ENCODE measurements at regions not wholly inside any gene's neighbourhood (a gene's known extent, or its start where the extent isn't known, plus 50 kb on each side); places are given as distances from the start of the nearest gene placed in this dataset.
"Not testable (repeated sequence)": the region's sequence is repeated elsewhere in the genome, so short reads cannot be mapped to it uniquely, and the experiment has no call there.

GRCh38 chr5:124963236-124963919 lies 216.9 kb upstream of the ZNF608 start:
- DNase-seq (ENCODE audit: low spot score), result no peak

- DNase-seq (ENCODE audit: low spot score), result not testable (repeated sequence)
These were observed 220.3 kb upstream of the ZNF608 start for GRCh38 chr5:124966741-124967140.

DNA sequence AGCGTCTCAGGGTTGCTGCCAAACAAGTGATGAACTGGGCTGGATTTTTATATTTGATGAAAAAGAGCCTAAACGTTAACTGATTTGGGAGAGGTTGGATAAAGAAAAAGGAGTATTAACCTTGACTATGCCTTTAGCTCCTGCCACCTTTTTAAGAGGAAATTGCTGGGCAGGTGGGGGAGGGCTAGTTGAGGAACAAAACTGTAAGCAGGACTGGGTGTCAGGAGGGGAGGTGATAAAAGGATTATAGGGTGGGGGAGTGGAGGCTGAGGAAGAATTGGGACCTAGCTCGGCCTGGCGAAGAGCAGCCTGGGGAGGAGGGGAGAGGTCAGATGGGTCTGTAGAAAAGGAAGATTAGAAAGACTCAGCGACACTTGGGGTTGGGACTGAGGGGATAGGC lies 223.9 kb upstream of the ZNF608 start:
- not testable (repeated sequence) for DNase-seq (ENCODE audit: low spot score)

DNA sequence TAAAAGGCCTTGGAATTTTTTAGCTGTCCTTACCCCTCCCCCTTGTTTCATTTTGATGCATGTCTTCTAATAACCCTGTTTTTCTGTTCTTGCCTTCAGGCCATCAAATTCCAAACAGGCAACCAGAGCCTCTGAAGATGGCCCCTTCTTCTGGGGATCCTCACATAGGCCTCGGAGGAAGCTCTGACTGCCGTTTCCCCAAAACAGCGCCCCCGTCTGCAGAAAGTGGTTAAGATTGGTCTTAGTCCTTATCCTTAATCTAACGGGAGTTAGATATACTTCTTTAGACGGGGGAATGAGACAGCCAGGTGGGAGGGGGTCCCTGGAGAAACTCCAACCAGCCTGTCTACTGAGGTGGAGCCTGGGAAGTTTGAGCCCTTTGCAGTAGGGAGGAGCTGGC lies 226.3 kb upstream of the ZNF608 start:
- no peak for DNase-seq (ENCODE audit: low spot score)

DNA sequence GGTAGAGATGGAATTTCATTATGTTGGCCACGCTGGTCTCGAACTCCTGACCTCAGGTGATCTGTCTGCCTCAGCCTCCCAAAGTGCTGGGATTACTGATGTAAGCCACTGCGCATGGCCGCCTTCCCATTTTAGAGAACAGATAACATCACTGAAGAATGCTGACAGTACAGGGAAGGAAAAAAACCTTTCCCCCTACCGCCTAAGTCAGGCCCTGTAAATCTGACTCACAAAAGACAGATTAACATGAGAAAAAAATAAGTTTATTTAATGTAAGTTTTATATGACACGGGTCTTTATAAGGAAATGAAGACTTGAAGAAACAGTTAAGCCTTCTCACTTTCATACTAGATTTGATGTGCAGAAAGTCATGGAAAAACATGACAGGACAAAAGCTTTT lies 227.2 kb upstream of the ZNF608 start:
- DNase-seq (ENCODE audit: low spot score), result peak; percentile 30

DNA sequence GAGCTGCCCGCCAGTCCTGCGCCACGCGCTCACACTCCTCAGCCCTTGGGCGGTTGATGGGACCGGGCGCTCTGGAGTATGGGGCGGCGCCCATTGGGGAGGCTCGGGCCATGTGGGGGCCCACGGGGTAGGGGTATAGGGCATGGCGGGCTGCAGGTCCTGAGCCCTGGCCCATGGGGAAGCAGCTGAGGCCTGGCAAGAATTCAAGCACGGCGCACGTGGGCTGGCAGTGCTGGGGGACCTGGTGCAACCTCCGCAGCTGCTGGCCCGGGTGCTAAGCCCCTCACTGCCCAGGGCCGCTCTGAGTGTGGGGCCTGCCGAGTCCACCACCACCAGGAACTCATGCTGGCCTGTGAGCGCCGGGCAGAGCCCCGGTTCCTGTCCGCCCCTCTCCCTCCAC lies 229.6 kb upstream of the ZNF608 start:
- DNase-seq (ENCODE audit: low spot score), result no peak

DNA sequence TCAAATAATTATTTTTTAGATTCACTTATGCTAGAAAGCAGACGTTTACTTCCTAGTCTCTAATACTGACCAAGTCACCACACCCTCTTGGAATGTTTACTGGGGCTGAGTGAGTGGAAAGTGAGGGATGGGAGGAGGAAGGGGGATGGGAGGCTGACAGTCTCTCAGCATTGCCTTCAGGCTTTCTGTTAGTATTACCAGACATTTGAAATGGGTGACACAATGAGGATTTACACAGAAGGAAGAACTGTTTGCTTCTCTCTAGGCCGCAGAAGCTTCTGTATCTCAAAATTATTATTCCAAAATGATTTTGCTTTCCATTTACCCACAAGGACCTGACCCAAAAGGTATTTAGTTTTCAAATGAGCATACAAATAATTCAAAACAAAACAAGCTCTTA lies 232.8 kb upstream of the ZNF608 start:
- DNase-seq (ENCODE audit: low spot score), result peak; percentile 51

GRCh38 chr5:124980163-124980941 lies 233.9 kb upstream of the ZNF608 start:
- DNase-seq (ENCODE audit: low spot score), result no peak

GRCh38 chr5:124981901-124982300 lies 235.5 kb upstream of the ZNF608 start:
- DNase-seq (ENCODE audit: low spot score), result peak; percentile 76

DNA sequence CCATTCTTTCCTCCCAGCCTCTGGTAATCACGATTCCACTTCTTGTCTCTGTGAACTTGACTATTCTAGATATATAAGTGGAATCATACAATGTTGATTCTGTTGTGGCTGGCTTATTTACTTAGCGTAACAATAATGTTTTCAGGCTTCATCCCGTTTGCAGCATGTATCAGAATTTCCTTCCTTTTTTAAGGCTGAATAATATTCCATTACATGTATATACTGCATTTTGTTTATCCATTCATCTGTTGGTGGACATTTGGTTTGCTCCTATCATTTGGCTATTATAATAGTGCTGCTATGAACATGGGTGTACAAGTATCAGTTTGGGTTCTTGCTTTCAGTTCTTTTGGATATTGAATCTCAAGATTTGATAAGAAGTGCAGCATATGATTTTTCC lies 239.7 kb upstream of the ZNF608 start:
- DNase-seq (ENCODE audit: low spot score), result no peak

GRCh38 chr5:124986667-124987066 lies 240.2 kb upstream of the ZNF608 start:
- no peak for DNase-seq (ENCODE audit: low spot score)

DNA sequence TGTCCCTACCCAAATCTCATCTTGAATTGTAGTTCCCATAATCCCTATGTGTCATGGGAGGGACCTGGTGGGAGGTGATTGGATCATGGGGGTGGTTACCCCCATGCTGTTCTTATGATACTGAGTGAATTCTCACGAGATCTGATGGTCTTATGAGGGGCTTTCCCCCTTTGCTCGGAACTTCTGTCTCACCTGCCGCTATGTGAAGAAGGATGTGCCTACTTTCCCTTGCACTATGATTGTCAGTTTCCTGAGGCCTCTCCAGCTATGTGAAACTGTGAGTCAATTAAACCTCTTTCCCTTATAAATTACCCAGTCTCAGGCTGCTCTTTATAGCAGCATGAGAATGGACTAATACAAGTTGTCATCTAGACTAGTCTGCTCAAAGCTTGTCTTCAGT lies 241.3 kb upstream of the ZNF608 start:
- not testable (repeated sequence) for DNase-seq (ENCODE audit: low spot score)

- no peak for DNase-seq (ENCODE audit: low spot score)
These were observed 244.3 kb upstream of the ZNF608 start for GRCh38 chr5:124990723-124991122.

DNA sequence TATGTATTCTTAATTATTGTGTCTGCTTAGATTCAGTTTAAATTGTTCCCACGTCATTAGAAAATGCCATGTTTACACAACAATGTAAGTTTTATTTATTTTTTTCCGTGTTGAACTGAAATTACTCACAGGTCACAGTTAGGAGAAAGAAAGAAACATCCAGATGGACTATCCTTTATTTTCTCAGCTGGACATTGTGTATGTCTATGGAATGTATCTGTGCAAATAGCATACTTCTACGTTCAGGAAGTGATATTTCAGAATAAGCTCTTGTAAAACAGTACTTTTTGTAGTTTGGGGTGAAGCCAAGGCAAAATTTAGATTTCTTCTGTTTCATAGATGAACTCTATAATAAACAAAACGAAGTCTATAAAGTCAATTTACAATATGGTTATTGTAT lies 249.0 kb upstream of the ZNF608 start:
- no peak for DNase-seq (ENCODE audit: low spot score)

- DNase-seq (ENCODE audit: low spot score), result peak; percentile 63
These were observed 249.8 kb upstream of the ZNF608 start for GRCh38 chr5:124996023-124996763.

DNA sequence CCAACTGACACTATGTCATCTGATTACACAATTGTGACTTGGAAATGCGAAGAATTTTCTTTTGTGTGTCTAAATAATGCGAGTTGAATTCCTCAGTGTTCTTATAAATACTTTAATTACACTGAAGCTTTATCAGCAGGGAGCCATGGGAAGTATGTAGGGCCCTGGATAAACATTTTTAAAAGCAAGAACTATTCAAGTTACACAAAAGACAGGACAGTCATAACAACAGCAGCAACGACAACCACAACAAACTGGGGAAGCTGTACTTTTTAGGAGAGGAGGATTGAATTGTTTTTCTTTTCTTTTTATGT lies 250.3 kb upstream of the ZNF608 start:
- peak; percentile 60 for DNase-seq (ENCODE audit: low spot score)

GRCh38 chr5:124997186-124997893 lies 250.9 kb upstream of the ZNF608 start:
- DNase-seq (ENCODE audit: low spot score), result peak; percentile 98

- no peak for DNase-seq (ENCODE audit: low spot score)
These were observed 252.1 kb upstream of the ZNF608 start for GRCh38 chr5:124998520-124998919.

- peak; percentile 13 for DNase-seq (ENCODE audit: low spot score)
These were observed 256.5 kb upstream of the ZNF608 start for GRCh38 chr5:125002727-125003598.

DNA sequence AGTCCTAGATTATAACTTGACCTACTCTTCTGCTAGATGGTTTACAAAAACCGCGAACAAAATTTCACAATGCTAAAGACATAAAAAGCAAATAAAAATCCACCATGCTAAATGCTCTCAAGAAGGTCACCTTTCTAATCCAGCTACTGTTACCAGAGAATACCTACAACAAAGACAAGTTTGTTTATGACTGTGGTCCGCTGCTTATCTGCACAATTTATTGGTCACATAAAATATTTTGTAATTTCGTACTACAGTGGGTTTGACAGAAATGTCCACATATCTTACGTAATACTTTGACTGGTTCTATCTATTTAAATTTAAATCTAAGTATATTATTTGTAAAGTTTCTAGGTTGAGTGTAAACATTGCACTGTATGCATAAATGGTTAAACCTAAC lies 257.6 kb upstream of the ZNF608 start:
- no peak for DNase-seq (ENCODE audit: low spot score)

DNA sequence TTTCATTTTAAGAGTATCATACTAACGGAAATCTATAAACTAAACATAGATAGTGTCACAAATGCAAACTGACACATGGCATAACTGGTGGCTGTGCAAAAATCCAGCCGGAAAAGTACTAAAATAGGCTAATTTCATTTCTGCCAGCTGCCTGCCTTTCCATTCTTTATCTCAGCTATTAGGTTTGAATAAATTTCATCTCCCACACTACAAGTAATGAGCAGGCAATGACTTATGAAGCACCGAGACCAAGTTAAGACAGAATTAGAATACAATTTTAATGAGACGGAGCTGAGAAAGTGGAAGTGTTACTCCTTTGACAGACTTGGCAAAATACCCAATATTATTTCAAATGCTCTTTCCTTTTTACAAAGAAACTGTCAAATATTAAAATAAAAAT lies 258.8 kb upstream of the ZNF608 start:
- DNase-seq (ENCODE audit: low spot score), result no peak
